Osteoblast (primary cell): ENCODE measurements at regions not wholly inside any gene's neighbourhood (a gene's known extent, or its start where the extent isn't known, plus 50 kb on each side); places are given as distances from the start of the nearest gene placed in this dataset.

Experiments used
- DNase-seq: peaks from one replicate; pipeline ENCODE4 v3.0.0; 2011; ENCODE audit warnings: low spot score, mixed read lengths; ENCODE audit not compliant: insufficient read length; ENCODE audit errors: missing footprints
- H2AFZ ChIP-seq: 2 replicates; pipeline ENCODE4 v1.6.0; 2011; ENCODE audit warnings: mild to moderate bottlenecking, low read length
- H3K27ac ChIP-seq: 2 replicates; pipeline ENCODE4 v1.5.1; 2011; ENCODE audit warnings: mild to moderate bottlenecking, low read depth, low read length, moderate library complexity
- H3K27me3 ChIP-seq: 2 replicates; pipeline ENCODE4 v1.6.0; 2012; ENCODE audit warnings: mild to moderate bottlenecking, control low read depth, inconsistent platforms, low read length, moderate library complexity; ENCODE audit not compliant: insufficient read depth
- H3K36me3 ChIP-seq: 2 replicates; pipeline ENCODE4 v1.5.1; 2011; ENCODE audit warnings: mild to moderate bottlenecking, low read length, control low read depth, moderate library complexity; ENCODE audit not compliant: insufficient read depth
- H3K4me1 ChIP-seq: 2 replicates; pipeline ENCODE4 v1.5.1; 2011; ENCODE audit warnings: mild to moderate bottlenecking, low read length, control low read depth, moderate library complexity; ENCODE audit not compliant: insufficient read depth
- H3K4me2 ChIP-seq: 2 replicates; pipeline ENCODE4 v1.6.0; 2011; ENCODE audit warnings: mild to moderate bottlenecking, low read length; ENCODE audit not compliant: insufficient read depth
- H3K4me3 ChIP-seq: fragments of 200-600 bp; sonication (generic); 3 replicates; pipeline ENCODE4 v1.5.1; 2012; ENCODE audit warnings: mild to moderate bottlenecking, low read length, inconsistent platforms; ENCODE audit not compliant: insufficient read depth
- H3K79me2 ChIP-seq: 2 replicates; pipeline ENCODE4 v1.6.0; 2012; ENCODE audit warnings: mild to moderate bottlenecking, low read length, control low read depth, inconsistent platforms; ENCODE audit not compliant: insufficient read depth
- H3K9me3 ChIP-seq: 2 replicates; pipeline ENCODE4 v1.5.1; 2011; ENCODE audit warnings: low read depth, low read length, control low read depth
- H4K20me1 ChIP-seq: 2 replicates; pipeline ENCODE4 v1.6.0; 2012; ENCODE audit warnings: mild to moderate bottlenecking, low read length, control low read depth; ENCODE audit not compliant: insufficient read depth
- TF ChIP-seq, protein P1 (sequence below): IDR thresholded peaks from 2 replicates; pipeline ENCODE4 v1.5.1; 2011; ENCODE audit warnings: mild to moderate bottlenecking, low read depth, low read length, moderate library complexity; ENCODE audit errors: extremely low read depth

DNA sequence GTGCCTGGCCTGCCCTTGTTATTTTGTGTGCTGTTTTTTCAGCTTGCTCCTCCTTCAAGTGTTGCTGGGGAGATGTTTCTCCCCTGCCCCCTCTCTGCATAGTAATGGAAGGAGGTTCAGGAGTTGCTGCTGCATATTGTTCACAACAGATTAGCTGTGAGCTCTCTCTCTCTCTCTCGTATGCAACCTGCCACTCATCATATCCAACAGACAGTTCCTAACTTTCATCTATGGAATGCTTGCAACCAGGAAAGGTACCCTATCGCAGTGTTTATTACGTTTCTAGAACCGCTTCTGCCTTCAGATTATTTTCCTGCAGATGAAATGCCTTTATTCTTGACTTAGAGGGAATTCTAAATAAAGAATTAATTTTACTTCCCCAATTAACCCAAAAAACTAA lies 372.9 kb downstream of the RMST start:
- Histone ChIP-seq H3K4me2 (no peak overlapping the region), H3K79me2 (no peaks in the 10 kb centered on the region), H3K9me3 (no peaks in the 10 kb centered on the region), H3K27me3 (no peaks in the 10 kb centered on the region), H3K36me3 (no peaks in the 10 kb centered on the region), H2AFZ (no peak overlapping the region), H3K27ac (no peak overlapping the region), H4K20me1 (no peaks in the 10 kb centered on the region), H3K4me3 (no peak overlapping the region), H3K4me1 (no peaks in the 10 kb centered on the region)
- TF ChIP-seq, protein P1, sequence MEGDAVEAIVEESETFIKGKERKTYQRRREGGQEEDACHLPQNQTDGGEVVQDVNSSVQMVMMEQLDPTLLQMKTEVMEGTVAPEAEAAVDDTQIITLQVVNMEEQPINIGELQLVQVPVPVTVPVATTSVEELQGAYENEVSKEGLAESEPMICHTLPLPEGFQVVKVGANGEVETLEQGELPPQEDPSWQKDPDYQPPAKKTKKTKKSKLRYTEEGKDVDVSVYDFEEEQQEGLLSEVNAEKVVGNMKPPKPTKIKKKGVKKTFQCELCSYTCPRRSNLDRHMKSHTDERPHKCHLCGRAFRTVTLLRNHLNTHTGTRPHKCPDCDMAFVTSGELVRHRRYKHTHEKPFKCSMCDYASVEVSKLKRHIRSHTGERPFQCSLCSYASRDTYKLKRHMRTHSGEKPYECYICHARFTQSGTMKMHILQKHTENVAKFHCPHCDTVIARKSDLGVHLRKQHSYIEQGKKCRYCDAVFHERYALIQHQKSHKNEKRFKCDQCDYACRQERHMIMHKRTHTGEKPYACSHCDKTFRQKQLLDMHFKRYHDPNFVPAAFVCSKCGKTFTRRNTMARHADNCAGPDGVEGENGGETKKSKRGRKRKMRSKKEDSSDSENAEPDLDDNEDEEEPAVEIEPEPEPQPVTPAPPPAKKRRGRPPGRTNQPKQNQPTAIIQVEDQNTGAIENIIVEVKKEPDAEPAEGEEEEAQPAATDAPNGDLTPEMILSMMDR, result no peak
- DNase-seq, result no peak

DNA sequence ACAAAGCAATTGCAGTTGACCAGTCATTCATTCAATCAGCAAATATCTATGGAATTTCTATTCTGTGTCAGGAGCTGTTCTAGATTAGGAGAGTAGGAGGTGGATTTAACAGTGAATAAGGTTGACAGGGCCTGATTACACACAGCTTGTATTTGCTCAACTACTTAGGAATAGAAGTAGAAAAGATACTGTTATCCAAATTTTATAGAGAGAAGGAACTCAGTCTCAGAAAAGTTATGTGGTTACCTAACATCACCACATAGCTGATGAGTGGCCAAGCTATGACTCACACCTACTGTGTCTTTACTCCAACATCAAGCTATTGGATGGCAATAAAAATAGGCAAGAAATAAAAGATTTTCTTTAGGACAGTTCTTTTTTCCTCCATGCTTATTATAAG lies 374.8 kb downstream of the RMST start:
- Histone ChIP-seq H3K9me3 (no peaks in the 10 kb centered on the region), H3K36me3 (no peaks in the 10 kb centered on the region), H3K27me3 (no peaks in the 10 kb centered on the region), H4K20me1 (no peaks in the 10 kb centered on the region), H3K4me1 (no peaks in the 10 kb centered on the region), H3K4me3 (no peak overlapping the region), H3K79me2 (no peaks in the 10 kb centered on the region), H3K27ac (no peak overlapping the region), H3K4me2 (no peak overlapping the region), H2AFZ (no peak overlapping the region)
- TF ChIP-seq, protein P1, result no peak
- no peak for DNase-seq

DNA sequence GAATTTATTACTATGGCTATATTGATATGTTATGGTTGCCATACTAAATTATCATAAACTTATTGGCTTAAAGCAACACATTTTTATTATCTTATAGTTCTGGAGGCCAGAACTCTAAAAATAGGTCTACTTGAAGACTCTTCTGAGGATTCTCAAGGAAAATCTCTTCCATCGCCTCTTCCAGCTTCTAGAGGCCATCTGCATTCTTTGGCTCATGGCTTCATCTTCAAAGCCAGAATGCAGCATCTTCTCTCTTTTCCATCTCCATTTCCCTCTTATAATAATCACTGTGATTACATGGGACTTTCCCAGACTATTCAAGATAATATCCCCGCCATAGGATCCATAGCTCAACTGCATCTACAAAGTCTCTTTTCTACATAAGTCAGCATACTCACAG lies 385.4 kb downstream of the RMST start:
- TF ChIP-seq, protein P1, result no peak
- H3K4me1 ChIP-seq, result no peaks in the 10 kb centered on the region
- no peaks in the 10 kb centered on the region for H3K27me3 ChIP-seq
- H3K9me3 ChIP-seq, result peaks cover 3% of the 10 kb centered on the region
- H3K4me2 ChIP-seq, result no peak overlapping the region
- H4K20me1 ChIP-seq, result no peaks in the 10 kb centered on the region
- no peak overlapping the region for H2AFZ ChIP-seq
- H3K36me3 ChIP-seq, result no peaks in the 10 kb centered on the region
- no peak overlapping the region for H3K4me3 ChIP-seq
- DNase-seq, result no peak
- H3K27ac ChIP-seq, result no peak overlapping the region
- H3K79me2 ChIP-seq, result no peaks in the 10 kb centered on the region

DNA sequence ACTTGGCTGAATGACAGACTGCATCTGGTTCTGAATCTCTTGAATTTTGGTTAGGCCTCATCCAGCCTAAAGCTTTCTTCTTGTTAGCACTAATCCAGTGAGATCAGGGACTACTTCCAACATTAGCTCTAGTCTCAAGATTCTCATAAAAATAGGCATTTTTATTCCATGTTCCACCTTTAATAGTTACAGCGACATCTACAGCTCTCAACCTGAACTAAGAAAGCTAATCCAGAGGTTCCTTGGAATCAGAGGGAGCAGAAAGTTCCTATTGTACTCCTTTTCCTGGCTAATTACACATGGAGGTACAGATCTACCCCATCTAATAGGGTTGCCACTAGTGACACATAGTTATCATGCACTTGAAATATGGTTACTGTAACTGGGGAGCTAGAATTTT lies 391.9 kb downstream of the RMST start:
- H3K36me3 ChIP-seq, result no peaks in the 10 kb centered on the region
- no peaks in the 10 kb centered on the region for H3K27me3 ChIP-seq
- TF ChIP-seq, protein P1, result no peak
- H4K20me1 ChIP-seq, result no peaks in the 10 kb centered on the region
- H3K9me3 ChIP-seq, result peaks cover 2% of the 10 kb centered on the region
- no peaks in the 10 kb centered on the region for H3K79me2 ChIP-seq
- H3K4me1 ChIP-seq, result no peaks in the 10 kb centered on the region
- no peak overlapping the region for H3K4me2 ChIP-seq
- no peak overlapping the region for H3K27ac ChIP-seq
- H2AFZ ChIP-seq, result no peak overlapping the region
- H3K4me3 ChIP-seq, result no peak overlapping the region
- no peak for DNase-seq
